Heart left ventricle (tissue), 16 donors: ENCODE measurements at regions not wholly inside any gene's neighbourhood (a gene's known extent, or its start where the extent isn't known, plus 50 kb on each side); places are given as distances from the start of the nearest gene placed in this dataset.

Source experiments
- ATAC-seq, 4 donors: fragments of 200-7000 bp; cut with Tn5 transposase; one replicate each; pipeline ENCODE4 v1.9.1; 2020 to 2022; ENCODE audit warnings: moderate library complexity in 4 of 4, mild to moderate bottlenecking in 3 of 4, moderate number of reproducible peaks in 1 of 4
- DNase-seq, 5 donors: peaks; one replicate each; pipeline ENCODE4 v3.0.0-alpha.2; 2020
- H3K27ac ChIP-seq, 12 donors: fragments of 200-600 bp; sonication (generic) in 4 of 12; one replicate each; pipeline versions ENCODE4 v1.5.0 to v1.8.0; 2016 to 2022; ENCODE audit warnings: mild to moderate bottlenecking in 2 of 12
- H3K27me3 ChIP-seq, 9 donors: fragments of 200-600 bp; sonication (generic) in 2 of 9; one replicate each; pipeline versions ENCODE4 v1.5.1 to v1.8.0; 2016 to 2022; ENCODE audit warnings: mild to moderate bottlenecking in 3 of 9
- H3K36me3 ChIP-seq, 9 donors: fragments of 200-600 bp; sonication (generic) in 2 of 9; one replicate each; pipeline versions ENCODE4 v1.5.0 to v1.8.0; 2018 to 2022; ENCODE audit warnings: mild to moderate bottlenecking in 2 of 9
- H3K4me1 ChIP-seq, 12 donors: fragments of 200-600 bp; sonication (generic) in 4 of 12; one replicate each; pipeline versions ENCODE4 v1.5.0 to v1.8.0; 2016 to 2022; ENCODE audit warnings: mild to moderate bottlenecking in 3 of 12
- H3K4me3 ChIP-seq, 12 donors: fragments of 200-600 bp; sonication (generic) in 4 of 12; one replicate each; pipeline versions ENCODE4 v1.5.0 to v1.8.0; 2017 to 2022; ENCODE audit warnings: mild to moderate bottlenecking in 9 of 12, moderate library complexity in 4 of 12
- H3K9me3 ChIP-seq, 12 donors: fragments of 200-600 bp; sonication (generic) in 4 of 12; one replicate each; pipeline versions ENCODE4 v1.5.0 to v1.8.0; 2016 to 2022; ENCODE audit warnings: mild to moderate bottlenecking in 1 of 12
- POLR2A ChIP-seq, 2 donors: fragments of 450-650 bp; IDR thresholded peaks; one replicate each; pipeline ENCODE4 v1.6.1; 2017; ENCODE audit warnings: antibody characterized with exemption in 2 of 2, mild to moderate bottlenecking in 2 of 2, moderate library complexity in 2 of 2
- WGBS, 4 donors: extraction: QIAGEN DNeasy Blood & Tissue Kit in 2 of 4; methylation state at CpG; one replicate each; pipeline versions ENCODE4 v1.1.5 to v1.1.7; 2013 to 2018; 5-methylcytosine and 5-hydroxymethylcytosine counted together
- intact Hi-C, 10 donors: fragments of 100-400 bp; cut with DNase I; formaldehyde crosslinking; loops; one replicate each; pipeline versions ENCODE4 v1.11.1 to v1.14.2; 2022
- TF ChIP-seq, protein P1 (sequence below), 12 donors: fragments of 200-600 bp; sonication (generic) in 4 of 12; IDR thresholded peaks; one replicate each; pipeline versions ENCODE4 v1.5.0 to v1.8.0; 2018 to 2022; ENCODE audit warnings: antibody characterized with exemption in 12 of 12, mild to moderate bottlenecking in 5 of 12
- donor health status: ischemic (EF 13 %, LVEDD 7.1; RV severe dilation, severe dysfunction).
- donor health status: healthy with polysubstance abuse.
- donor health status: DM: no; HTN: yes; CAD: no.
- donor health status: DM: no; HTN: no; CAD: no.
- donor health status: ischemic (EF 25% LVEDD 6.9; RV normal size, moderate dysfunction).
- donor health status: ischemic (EF 25% LVEDD 5.7; RV mildly dilated, moderate dysfunction).
- donor health status: healthy.
- donor health status: DM: yes; HTN: yes; CAD: no.
- donor health status: ischemic (EF 35%, LVEDD 5.7; RV mildly dilated, moderate dysfunction).
- donor health status: nonischemic (EF 11% LVEDD 7.7; RV severe dilation, severe dysfunction).
- donor health status: DM: yes; HTN: yes; CAD: no.
- donor health status: PGD.
- donor health status: ischemic (EF 29% LVEDD 5.4; RV normal size, mild dysfunction).
- donor health status: nonischemic (EF 23%, LVEDD 6.1; RV moderate dilation, normal function).

DNA sequence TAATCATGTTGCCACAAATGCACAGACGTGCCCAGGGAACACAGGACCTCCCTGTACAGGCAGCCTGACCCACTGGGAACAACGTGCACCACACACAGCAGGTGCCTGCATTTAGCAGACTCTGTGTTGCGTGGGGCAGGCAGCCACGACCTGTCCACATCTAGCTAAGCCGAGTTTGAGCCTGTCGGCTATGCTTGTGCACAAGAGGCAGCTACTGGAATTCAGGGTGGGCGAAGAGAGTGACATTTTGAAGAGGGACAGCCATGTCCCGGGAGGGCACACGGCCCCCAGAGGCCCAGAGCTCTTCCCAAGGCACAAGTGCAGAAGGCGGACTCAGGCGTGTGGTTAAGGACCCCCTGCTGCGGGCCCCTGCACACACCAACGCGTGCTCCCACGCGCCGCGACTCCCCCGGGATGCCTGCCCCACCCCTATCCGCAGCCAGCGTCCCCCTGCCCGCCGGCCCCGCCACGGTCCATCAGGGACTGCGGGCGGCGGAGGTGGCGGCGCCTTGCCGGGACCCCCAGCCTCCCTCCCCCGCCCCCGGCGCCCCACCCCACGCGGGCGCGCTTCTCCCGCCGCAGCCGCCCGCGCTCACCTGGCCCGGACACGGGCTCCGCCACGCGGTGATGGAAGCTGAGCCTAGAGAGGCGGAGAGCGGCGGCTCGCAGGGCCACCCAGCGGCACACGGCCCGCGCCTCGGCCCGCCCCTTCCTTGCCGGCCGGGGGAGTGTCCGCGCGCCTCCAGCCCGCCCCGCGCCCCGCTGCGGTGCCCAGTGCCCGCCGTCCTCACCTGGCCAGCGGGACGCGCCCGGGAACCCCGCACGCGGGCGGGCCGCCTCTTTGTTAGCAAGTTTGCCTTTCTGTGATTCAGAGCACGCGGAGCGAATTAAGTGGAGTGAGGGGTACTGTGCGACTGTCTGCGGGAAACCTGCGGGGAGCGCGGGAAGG, 125.3 kb upstream of the PRMT8 start:
- ATAC-seq = peak in 3 of 4 donors; percentile 65 to 87 (median 79)
- Histone ChIP-seq H3K4me1 (peaks cover 0 to 12% (median 3%) of the 10 kb centered on the region in 12 donors), H3K27me3 (peaks cover 0 to 43% (median 21%) of the 10 kb centered on the region in 9 donors), H3K27ac (no peak overlapping the region), H3K4me3 (peak overlapping the region in 11 of 12 donors; percentile 10 to 51 (median 39)), H3K36me3 (no peaks in the 10 kb centered on the region), H3K9me3 (no peaks in the 10 kb centered on the region)
- TF ChIP-seq POLR2A (IDR thresholded peaks at IDR 0.05) = no peak
- TF ChIP-seq, protein P1, sequence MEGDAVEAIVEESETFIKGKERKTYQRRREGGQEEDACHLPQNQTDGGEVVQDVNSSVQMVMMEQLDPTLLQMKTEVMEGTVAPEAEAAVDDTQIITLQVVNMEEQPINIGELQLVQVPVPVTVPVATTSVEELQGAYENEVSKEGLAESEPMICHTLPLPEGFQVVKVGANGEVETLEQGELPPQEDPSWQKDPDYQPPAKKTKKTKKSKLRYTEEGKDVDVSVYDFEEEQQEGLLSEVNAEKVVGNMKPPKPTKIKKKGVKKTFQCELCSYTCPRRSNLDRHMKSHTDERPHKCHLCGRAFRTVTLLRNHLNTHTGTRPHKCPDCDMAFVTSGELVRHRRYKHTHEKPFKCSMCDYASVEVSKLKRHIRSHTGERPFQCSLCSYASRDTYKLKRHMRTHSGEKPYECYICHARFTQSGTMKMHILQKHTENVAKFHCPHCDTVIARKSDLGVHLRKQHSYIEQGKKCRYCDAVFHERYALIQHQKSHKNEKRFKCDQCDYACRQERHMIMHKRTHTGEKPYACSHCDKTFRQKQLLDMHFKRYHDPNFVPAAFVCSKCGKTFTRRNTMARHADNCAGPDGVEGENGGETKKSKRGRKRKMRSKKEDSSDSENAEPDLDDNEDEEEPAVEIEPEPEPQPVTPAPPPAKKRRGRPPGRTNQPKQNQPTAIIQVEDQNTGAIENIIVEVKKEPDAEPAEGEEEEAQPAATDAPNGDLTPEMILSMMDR (IDR thresholded peaks at IDR 0.05) = peak in 2 of 12 donors; percentile 11 to 20
- intact Hi-C loops = no loop called here
- DNase-seq = peak in 3 of 5 donors; percentile 28 to 60 (median 32)
- 4 to 7% (median 5%) methylated on average over 10 to 87 of the region's 87 CpGs for WGBS, 4 donors

DNA sequence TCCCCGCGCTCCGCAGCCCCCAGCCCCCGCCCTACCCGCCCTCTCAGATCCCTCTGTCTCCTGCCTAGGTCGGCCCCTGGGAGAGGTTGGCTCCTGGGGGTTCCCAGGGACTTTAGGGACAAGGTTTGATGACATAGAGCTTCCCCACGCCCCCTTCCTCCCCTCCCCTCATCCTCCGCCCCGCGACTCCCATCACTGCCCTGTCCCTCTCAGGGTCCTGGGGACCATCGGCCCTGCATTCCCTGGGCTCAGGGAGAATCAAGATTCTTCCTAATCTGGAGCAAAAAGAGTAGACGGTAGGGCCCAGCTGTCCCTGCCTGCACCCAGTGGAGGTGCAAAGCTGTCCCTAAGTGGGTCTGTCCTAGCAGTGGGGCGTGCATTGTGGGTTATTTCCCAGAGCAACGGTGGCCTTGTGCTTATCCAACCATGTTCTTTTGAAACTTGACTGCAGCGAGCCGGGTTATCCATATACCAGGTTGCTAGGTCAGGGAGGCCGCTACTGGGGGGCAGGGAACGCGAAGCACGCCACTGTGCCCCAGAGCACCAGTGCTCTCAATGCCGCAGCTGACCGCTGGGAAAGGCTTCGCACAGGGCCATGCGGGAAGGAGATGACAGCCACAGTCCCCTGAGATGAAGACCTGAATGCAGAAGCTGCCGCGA, 124.4 kb upstream of the PRMT8 start:
- intact Hi-C loops = no loop called here
- H3K4me3 ChIP-seq = peak overlapping the region in 10 of 12 donors; percentile 10 to 51 (median 40)
- peaks cover 0 to 46% (median 21%) of the 10 kb centered on the region in 9 donors for H3K27me3 ChIP-seq
- no peaks in the 10 kb centered on the region for H3K9me3 ChIP-seq
- TF ChIP-seq, protein P1 (IDR thresholded peaks at IDR 0.05) = no peak
- no peak for TF ChIP-seq POLR2A (IDR thresholded peaks at IDR 0.05)
- DNase-seq (no peak), ATAC-seq (no peak)
- 42 to 83% (median 64%) methylated on average over 14 to 26 of the region's 26 CpGs for WGBS, 4 donors
- H3K4me1 ChIP-seq = peaks cover 0 to 12% (median 3%) of the 10 kb centered on the region in 12 donors
- no peak overlapping the region for H3K27ac ChIP-seq
- no peaks in the 10 kb centered on the region for H3K36me3 ChIP-seq

DNA sequence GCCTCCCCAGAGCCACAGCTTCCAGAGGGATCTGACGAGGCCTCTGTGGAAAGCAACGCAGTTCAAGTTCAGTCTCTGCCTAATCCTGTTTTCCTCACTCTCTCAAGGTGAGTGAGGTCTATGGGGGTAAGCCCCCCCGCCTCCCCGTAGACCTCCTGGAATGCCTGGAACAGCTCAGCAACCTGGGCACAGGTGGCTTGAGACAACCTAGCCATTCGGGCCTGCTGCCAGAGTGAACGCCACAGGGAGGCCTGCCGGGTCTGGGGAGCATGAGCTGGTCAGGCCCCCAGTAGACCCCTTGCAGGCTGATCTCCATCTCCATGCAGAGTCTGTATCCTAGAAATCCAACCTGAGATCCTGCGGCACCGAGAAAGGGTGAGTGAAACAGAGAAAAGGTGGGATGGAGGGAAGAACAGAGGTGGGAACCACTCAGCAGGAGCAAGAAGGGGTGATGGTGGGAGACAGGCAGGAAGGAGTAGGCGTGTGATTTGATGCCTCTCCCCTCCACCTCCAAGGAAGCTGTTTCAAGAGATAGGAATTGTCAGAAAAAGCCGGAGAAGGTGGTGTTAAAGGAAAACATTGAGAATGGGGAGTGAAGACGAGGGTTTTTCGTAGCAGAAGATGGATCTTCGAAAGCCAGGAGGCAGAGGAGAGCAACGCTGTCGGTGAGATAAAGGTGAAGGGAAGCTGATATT, 123.1 kb upstream of the PRMT8 start:
- 82 to 89% (median 85%) methylated on average over 16 of the region's 16 CpGs for WGBS, 4 donors
- Histone ChIP-seq H3K9me3 (no peaks in the 10 kb centered on the region), H3K27ac (no peak overlapping the region), H3K4me3 (no peak overlapping the region), H3K36me3 (no peaks in the 10 kb centered on the region), H3K27me3 (peaks cover 0 to 48% (median 21%) of the 10 kb centered on the region in 9 donors), H3K4me1 (peaks cover 0 to 12% (median 3%) of the 10 kb centered on the region in 12 donors)
- ATAC-seq = no peak
- intact Hi-C loops = no loop called here
- TF ChIP-seq POLR2A (IDR thresholded peaks at IDR 0.05) = no peak
- TF ChIP-seq, protein P1 (IDR thresholded peaks at IDR 0.05) = no peak
- DNase-seq = no peak
